Fibroblast of the aortic adventitia (primary cell): ENCODE measurements at regions not wholly inside any gene's neighbourhood (a gene's known extent, or its start where the extent isn't known, plus 50 kb on each side); places are given as distances from the start of the nearest gene placed in this dataset.

Experiments used
- DNase-seq: peaks from one replicate; pipeline ENCODE4 v3.0.0-alpha.2; 2010; ENCODE audit warnings: low read depth
- H3K4me3 ChIP-seq: 2 replicates; pipeline ENCODE4 v1.5.1; 2011; ENCODE audit warnings: low read depth, mild to moderate bottlenecking, control low read depth, low read length, moderate library complexity
- CTCF ChIP-seq: IDR thresholded peaks from 2 replicates; pipeline ENCODE4 v1.5.1; 2011; ENCODE audit warnings: mild to moderate bottlenecking, low read length, control low read depth, inconsistent platforms; ENCODE audit not compliant: insufficient read depth

- TF ChIP-seq CTCF: no peak
- no peak for DNase-seq
- no peak overlapping the region for H3K4me3 ChIP-seq
Observed at GRCh38 chr7:45454771-45455170, 119.4 kb upstream of the ADCY1 start.

- DNase-seq: no peak
- no peak for TF ChIP-seq CTCF
- no peak overlapping the region for H3K4me3 ChIP-seq
Observed at GRCh38 chr7:45455662-45456061, 118.5 kb upstream of the ADCY1 start.

- no peak for TF ChIP-seq CTCF
- no peak overlapping the region for H3K4me3 ChIP-seq
- DNase-seq: no peak
Observed at GRCh38 chr7:45456105-45456504, 118.1 kb upstream of the ADCY1 start.

GRCh38 chr7:45456747-45457524, 117.2 kb upstream of the ADCY1 start:
- DNase-seq: peak; percentile 6
- H3K4me3 ChIP-seq: no peak overlapping the region
- no peak for TF ChIP-seq CTCF

GRCh38 chr7:45457591-45457990, 116.6 kb upstream of the ADCY1 start:
- H3K4me3 ChIP-seq: no peak overlapping the region
- no peak for TF ChIP-seq CTCF
- DNase-seq: no peak

- no peak for DNase-seq
- TF ChIP-seq CTCF: no peak
- no peak overlapping the region for H3K4me3 ChIP-seq
Observed at GRCh38 chr7:45459476-45459875, 114.7 kb upstream of the ADCY1 start.

GRCh38 chr7:45460379-45460778, 113.8 kb upstream of the ADCY1 start:
- no peak for TF ChIP-seq CTCF
- H3K4me3 ChIP-seq: no peak overlapping the region
- no peak for DNase-seq
